ENCODE measurements at regions not wholly inside any gene's neighbourhood (a gene's known extent, or its start where the extent isn't known, plus 50 kb on each side); places are given as distances from the start of the nearest gene placed in this dataset.
"Not testable (repeated sequence)": the region's sequence is repeated elsewhere in the genome, so short reads cannot be mapped to it uniquely, and the experiment has no call there.

DNA sequence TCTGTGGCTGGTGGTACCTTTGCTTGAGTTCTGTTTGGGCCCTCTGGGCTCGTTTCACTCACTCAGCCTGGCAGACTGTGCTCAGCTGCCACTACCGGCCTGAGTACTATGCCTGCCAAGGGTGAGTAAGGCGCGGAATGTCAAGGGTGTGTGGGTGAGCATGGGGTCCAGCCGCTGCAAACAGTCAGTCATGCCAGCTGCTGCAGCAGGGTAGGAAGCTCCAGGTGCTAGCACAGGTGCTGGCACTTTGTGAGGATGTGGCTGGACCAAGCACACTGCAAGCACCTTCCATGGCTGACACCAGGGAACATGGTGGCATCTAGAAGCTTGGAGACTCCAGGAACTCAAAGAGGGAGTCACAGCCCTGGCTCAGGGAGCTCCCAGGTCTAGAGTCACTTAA is 368.6 kb upstream of the ACO1 start:
- H3K36me3 Mint-ChIP-seq (ENCODE audit: insufficient read depth), result no peaks in the 10 kb centered on the region
- H3K4me3 Mint-ChIP-seq, result no peak overlapping the region
- DNase-seq, result no peak
- H3K27me3 Mint-ChIP-seq (ENCODE audit: low read depth), result peaks cover 2% of the 10 kb centered on the region
- H3K4me1 Mint-ChIP-seq (ENCODE audit: low read depth), result no peaks in the 10 kb centered on the region
- ATAC-seq, result no peak
- no peaks in the 10 kb centered on the region for H3K9me3 Mint-ChIP-seq

DNA sequence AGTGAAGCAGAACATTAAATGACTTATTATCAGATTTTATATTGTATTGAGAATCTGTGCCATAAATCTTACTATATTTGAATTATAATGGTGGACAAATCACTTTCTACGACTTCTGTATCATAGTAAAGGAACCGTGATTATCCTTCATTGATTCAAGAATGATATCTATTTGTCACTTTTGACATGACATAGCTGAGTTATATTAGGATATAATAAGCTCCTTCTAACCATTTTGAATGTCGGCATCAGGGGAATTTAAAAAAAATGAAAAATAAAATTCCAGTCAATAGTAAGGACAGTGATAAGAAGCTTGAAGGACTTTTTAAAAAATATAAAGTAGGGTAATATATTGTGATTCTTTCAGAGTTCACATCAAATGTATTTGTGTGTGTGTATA is 338.9 kb upstream of the ACO1 start:
- H3K36me3 Mint-ChIP-seq (ENCODE audit: insufficient read depth), result no peaks in the 10 kb centered on the region
- no peak overlapping the region for H3K4me3 Mint-ChIP-seq
- ATAC-seq (no peak), DNase-seq (no peak)
- H3K9me3 Mint-ChIP-seq, result peaks cover under 1% of the 10 kb centered on the region
- no peaks in the 10 kb centered on the region for H3K27me3 Mint-ChIP-seq (ENCODE audit: low read depth)
- H3K4me1 Mint-ChIP-seq (ENCODE audit: low read depth), result no peaks in the 10 kb centered on the region

GRCh38 chr9:32067261-32067660 is 317.2 kb upstream of the ACO1 start:
- DNase-seq (no peak), ATAC-seq (no peak)
- H3K9me3 Mint-ChIP-seq, result no peaks in the 10 kb centered on the region
- no peaks in the 10 kb centered on the region for H3K27me3 Mint-ChIP-seq (ENCODE audit: low read depth)
- H3K4me1 Mint-ChIP-seq (ENCODE audit: low read depth), result no peaks in the 10 kb centered on the region
- no peaks in the 10 kb centered on the region for H3K36me3 Mint-ChIP-seq (ENCODE audit: insufficient read depth)
- H3K4me3 Mint-ChIP-seq, result no peak overlapping the region

GRCh38 chr9:32069169-32069813 is 315.2 kb upstream of the ACO1 start:
- Mint-ChIP-seq H3K9me3 (no peaks in the 10 kb centered on the region), H3K4me1 (ENCODE audit: low read depth) (no peaks in the 10 kb centered on the region), H3K27me3 (ENCODE audit: low read depth) (no peaks in the 10 kb centered on the region), H3K4me3 (no peak overlapping the region), H3K36me3 (ENCODE audit: insufficient read depth) (no peaks in the 10 kb centered on the region)
- no peak for ATAC-seq
- no peak for DNase-seq

- no peaks in the 10 kb centered on the region for H3K4me1 Mint-ChIP-seq (ENCODE audit: low read depth)
- peaks cover 4% of the 10 kb centered on the region for H3K9me3 Mint-ChIP-seq
- no peak overlapping the region for H3K4me3 Mint-ChIP-seq
- no peak for DNase-seq
- H3K27me3 Mint-ChIP-seq (ENCODE audit: low read depth), result no peaks in the 10 kb centered on the region
- H3K36me3 Mint-ChIP-seq (ENCODE audit: insufficient read depth), result no peaks in the 10 kb centered on the region
- no peak for ATAC-seq
These were observed 314.5 kb upstream of the ACO1 start for GRCh38 chr9:32069969-32070368.

GRCh38 chr9:32072570-32072969 is 311.9 kb upstream of the ACO1 start:
- H3K27me3 Mint-ChIP-seq (ENCODE audit: low read depth), result no peaks in the 10 kb centered on the region
- ATAC-seq, result no peak
- no peaks in the 10 kb centered on the region for H3K36me3 Mint-ChIP-seq (ENCODE audit: insufficient read depth)
- DNase-seq, result no peak
- H3K4me3 Mint-ChIP-seq, result no peak overlapping the region
- H3K9me3 Mint-ChIP-seq, result peaks cover 8% of the 10 kb centered on the region
- H3K4me1 Mint-ChIP-seq (ENCODE audit: low read depth), result no peaks in the 10 kb centered on the region

DNA sequence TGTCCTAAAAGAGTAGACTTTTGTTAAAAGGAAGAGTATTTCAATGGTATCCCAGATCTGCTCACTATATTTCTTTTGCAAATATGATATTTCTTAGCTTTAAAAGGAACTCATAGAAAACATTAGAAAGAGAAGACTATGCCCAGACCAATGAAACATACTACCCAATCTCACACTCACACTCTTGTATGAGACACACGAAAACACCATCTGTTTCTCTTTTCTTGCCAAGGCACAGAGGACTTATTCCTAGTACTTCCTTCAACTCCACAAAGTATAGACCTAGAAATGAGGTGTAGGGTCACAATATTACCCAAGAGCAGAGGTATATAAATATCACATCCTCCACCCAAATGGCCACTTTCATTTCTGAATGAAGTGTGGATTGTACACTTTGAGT is 292.4 kb upstream of the ACO1 start:
- no peak for ATAC-seq

GRCh38 chr9:32117291-32117690 is 267.2 kb upstream of the ACO1 start:
- H3K27me3 Mint-ChIP-seq (ENCODE audit: low read depth), result peaks cover 2% of the 10 kb centered on the region
- ATAC-seq, result no peak
- no peak overlapping the region for H3K4me3 Mint-ChIP-seq
- H3K9me3 Mint-ChIP-seq, result peaks cover 3% of the 10 kb centered on the region
- H3K4me1 Mint-ChIP-seq (ENCODE audit: low read depth), result no peaks in the 10 kb centered on the region
- no peak for DNase-seq
- no peaks in the 10 kb centered on the region for H3K36me3 Mint-ChIP-seq (ENCODE audit: insufficient read depth)

More for the DNA sequence above, 292.4 kb upstream of the ACO1 start:
- Mint-ChIP-seq H3K9me3 (peaks cover 10% of the 10 kb centered on the region), H3K36me3 (ENCODE audit: insufficient read depth) (no peaks in the 10 kb centered on the region), H3K27me3 (ENCODE audit: low read depth) (peaks cover 5% of the 10 kb centered on the region), H3K4me3 (no peak overlapping the region), H3K4me1 (ENCODE audit: low read depth) (no peaks in the 10 kb centered on the region)
- DNase-seq, result no peak

- ATAC-seq, result no peak
- no peaks in the 10 kb centered on the region for H3K27me3 Mint-ChIP-seq (ENCODE audit: low read depth)
- no peak overlapping the region for H3K4me3 Mint-ChIP-seq
- no peak for DNase-seq
- H3K36me3 Mint-ChIP-seq (ENCODE audit: insufficient read depth), result no peaks in the 10 kb centered on the region
- no peaks in the 10 kb centered on the region for H3K9me3 Mint-ChIP-seq
- H3K4me1 Mint-ChIP-seq (ENCODE audit: low read depth), result no peaks in the 10 kb centered on the region
These were observed 255.9 kb upstream of the ACO1 start for GRCh38 chr9:32128546-32128945.

- not testable (repeated sequence) for DNase-seq; H3K9me3 Mint-ChIP-seq; H3K4me1 Mint-ChIP-seq (ENCODE audit: low read depth); H3K27me3 Mint-ChIP-seq (ENCODE audit: low read depth); H3K4me3 Mint-ChIP-seq; H3K36me3 Mint-ChIP-seq (ENCODE audit: insufficient read depth); ATAC-seq
These were observed 253.7 kb upstream of the ACO1 start for GRCh38 chr9:32130709-32131108.

- Mint-ChIP-seq H3K4me1 (ENCODE audit: low read depth) (no peaks in the 10 kb centered on the region), H3K27me3 (ENCODE audit: low read depth) (no peaks in the 10 kb centered on the region), H3K4me3 (no peak overlapping the region), H3K9me3 (no peaks in the 10 kb centered on the region), H3K36me3 (ENCODE audit: insufficient read depth) (no peaks in the 10 kb centered on the region)
- ATAC-seq (no peak), DNase-seq (no peak)
These were observed 247.6 kb upstream of the ACO1 start for GRCh38 chr9:32136700-32137339.

DNA sequence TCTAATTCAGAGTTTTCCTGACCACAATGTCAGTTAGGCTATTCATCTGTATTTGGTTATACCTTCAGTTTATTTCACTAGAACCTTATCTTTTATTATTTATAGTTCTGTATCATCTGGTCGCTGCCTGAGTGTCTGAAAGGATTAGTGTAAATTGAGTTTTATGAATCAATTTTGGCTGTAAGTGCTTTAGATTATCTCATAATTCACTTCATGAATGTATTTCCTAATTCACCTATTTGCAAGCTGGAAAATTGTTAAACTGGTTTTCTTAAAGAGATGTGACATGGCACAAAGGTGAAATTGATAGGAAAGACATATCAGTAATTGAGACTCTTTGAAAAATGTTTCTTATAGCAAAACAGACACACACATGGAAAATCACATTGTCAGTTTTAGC is 242.4 kb upstream of the ACO1 start:
- peaks cover 4% of the 10 kb centered on the region for H3K9me3 Mint-ChIP-seq
- ATAC-seq (no peak), DNase-seq (no peak)
- H3K27me3 Mint-ChIP-seq (ENCODE audit: low read depth), result peaks cover 3% of the 10 kb centered on the region
- H3K4me3 Mint-ChIP-seq, result no peak overlapping the region
- peaks cover 1% of the 10 kb centered on the region for H3K36me3 Mint-ChIP-seq (ENCODE audit: insufficient read depth)
- H3K4me1 Mint-ChIP-seq (ENCODE audit: low read depth), result no peaks in the 10 kb centered on the region

DNA sequence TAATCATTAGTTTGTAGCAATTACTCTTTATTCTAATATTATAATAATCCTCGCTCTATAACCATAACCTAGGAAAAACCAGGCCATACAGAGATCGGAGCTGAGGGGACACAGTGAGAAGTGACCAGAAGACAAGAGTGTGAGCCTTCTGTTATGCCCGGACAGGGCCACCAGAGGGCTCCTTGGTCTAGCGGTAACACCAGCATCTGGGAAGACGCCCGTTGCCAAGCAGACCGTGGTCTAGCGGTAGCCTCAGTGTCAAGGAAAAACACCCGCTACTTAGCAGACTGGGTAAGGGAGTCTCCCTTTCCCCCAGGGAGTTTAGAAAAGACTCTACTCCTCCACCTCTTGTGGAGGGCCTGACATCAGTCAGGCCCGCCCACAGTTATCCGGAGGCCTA is 235.9 kb upstream of the ACO1 start:
- not testable (repeated sequence) for ATAC-seq; H3K36me3 Mint-ChIP-seq (ENCODE audit: insufficient read depth); DNase-seq; H3K9me3 Mint-ChIP-seq; H3K4me1 Mint-ChIP-seq (ENCODE audit: low read depth); H3K27me3 Mint-ChIP-seq (ENCODE audit: low read depth); H3K4me3 Mint-ChIP-seq

DNA sequence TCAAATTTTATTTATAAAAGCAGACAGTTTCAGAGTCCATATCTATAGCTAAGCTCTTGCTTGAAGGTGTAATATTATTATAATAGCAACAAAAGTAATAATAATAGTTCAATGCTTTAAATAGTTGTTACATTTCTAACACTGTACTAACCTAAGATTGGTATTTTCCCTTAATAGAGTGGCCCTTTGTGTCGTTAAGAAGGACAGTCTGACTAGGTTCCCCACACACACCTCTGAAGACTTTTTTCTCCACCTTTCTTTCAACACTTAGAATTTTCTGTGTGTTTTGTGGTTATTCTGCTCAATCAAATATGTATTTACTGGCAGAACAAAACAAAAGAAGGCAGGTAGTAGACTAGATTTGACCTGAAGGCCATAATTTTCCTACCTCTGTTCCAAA is 223.2 kb upstream of the ACO1 start:
- H3K36me3 Mint-ChIP-seq (ENCODE audit: insufficient read depth), result no peaks in the 10 kb centered on the region
- no peaks in the 10 kb centered on the region for H3K4me1 Mint-ChIP-seq (ENCODE audit: low read depth)
- H3K9me3 Mint-ChIP-seq, result no peaks in the 10 kb centered on the region
- no peaks in the 10 kb centered on the region for H3K27me3 Mint-ChIP-seq (ENCODE audit: low read depth)
- ATAC-seq (no peak), DNase-seq (no peak)
- H3K4me3 Mint-ChIP-seq, result no peak overlapping the region

GRCh38 chr9:32161720-32162119 is 222.7 kb upstream of the ACO1 start:
- H3K4me3 Mint-ChIP-seq, result no peak overlapping the region
- H3K4me1 Mint-ChIP-seq (ENCODE audit: low read depth), result no peaks in the 10 kb centered on the region
- H3K9me3 Mint-ChIP-seq, result no peaks in the 10 kb centered on the region
- no peaks in the 10 kb centered on the region for H3K27me3 Mint-ChIP-seq (ENCODE audit: low read depth)
- DNase-seq (no peak), ATAC-seq (no peak)
- H3K36me3 Mint-ChIP-seq (ENCODE audit: insufficient read depth), result no peaks in the 10 kb centered on the region

Data from activated T-cell treated with anti-CD3 and anti-CD28 coated beads, Interleukin-2, amount 50 U/mL, for 4 hours (primary cell).